GM18499 (cell line): ENCODE measurements at regions not wholly inside any gene's neighbourhood (a gene's known extent, or its start where the extent isn't known, plus 50 kb on each side); places are given as distances from the start of the nearest gene placed in this dataset.

Experiments
- ATAC-seq: cut with Tn5 transposase; IDR thresholded peaks from one replicate; pipeline ENCODE4 v1.9.1; 2021; ENCODE audit warnings: moderate number of reproducible peaks; ENCODE audit not compliant: insufficient read depth, unreplicated experiment

GRCh38 chr2:107282135-107282534 lies 396.2 kb upstream of the ST6GAL2 start:
- no peak for ATAC-seq

DNA sequence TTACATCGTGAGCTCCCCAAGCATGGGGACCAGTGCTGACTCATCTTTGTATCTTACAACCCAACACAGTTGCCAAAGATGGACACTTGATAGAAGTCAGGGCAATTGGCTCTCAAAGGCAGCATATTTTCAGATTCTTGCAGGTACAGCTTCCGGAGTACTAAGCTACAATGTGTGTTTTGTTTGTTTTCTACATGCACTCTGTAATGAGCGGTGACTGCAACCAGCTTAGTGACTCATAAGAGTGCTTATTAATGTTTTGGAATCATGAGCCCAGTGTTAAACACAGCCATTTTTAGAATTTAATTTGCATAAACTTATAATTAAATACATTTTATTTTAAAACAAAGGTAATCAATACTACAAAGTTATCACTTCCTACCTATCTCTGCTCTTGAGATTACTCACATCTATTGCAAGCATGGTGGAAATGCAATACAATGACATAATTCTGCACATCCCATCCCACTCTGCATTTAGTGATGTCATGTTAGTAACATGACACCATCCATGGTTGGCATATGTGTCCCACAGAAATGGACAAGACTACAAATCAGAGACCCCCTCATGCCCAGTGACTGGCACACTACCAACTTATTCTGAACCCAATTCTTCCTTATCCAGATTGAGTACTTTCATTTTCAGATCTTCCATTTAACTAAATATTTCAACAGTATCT lies 399.8 kb upstream of the ST6GAL2 start:
- no peak for ATAC-seq

DNA sequence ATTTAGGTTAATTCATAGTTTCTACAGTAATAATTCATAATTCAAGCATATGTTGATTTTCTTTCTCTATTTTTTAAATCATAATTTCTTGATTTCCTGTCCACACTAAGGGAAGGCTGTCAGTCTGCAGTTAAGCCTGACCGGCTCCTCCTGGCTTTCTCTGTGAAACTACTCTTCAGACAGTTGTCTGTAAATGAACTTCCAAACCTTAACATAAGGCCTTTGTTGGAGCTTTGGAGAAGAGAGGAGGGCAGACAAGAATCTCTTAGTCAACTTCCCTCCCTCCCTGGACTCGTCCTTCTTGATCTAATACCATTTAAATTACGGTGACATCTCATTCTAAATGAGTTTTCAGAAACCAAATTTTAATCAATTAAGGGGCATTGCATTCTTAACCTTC lies 404.1 kb upstream of the ST6GAL2 start:
- ATAC-seq = no peak

- no peak for ATAC-seq
Observed at GRCh38 chr2:107303964-107304363, 418.0 kb upstream of the ST6GAL2 start.

- no peak for ATAC-seq
Observed at GRCh38 chr2:107305966-107306365, 420.0 kb upstream of the ST6GAL2 start.

GRCh38 chr2:107306881-107307280 lies 420.9 kb upstream of the ST6GAL2 start:
- no peak for ATAC-seq

- no peak for ATAC-seq
Observed at GRCh38 chr2:107308835-107309234, 422.9 kb upstream of the ST6GAL2 start.

- no peak for ATAC-seq
Observed at GRCh38 chr2:107312240-107312639, 426.3 kb upstream of the ST6GAL2 start.

DNA sequence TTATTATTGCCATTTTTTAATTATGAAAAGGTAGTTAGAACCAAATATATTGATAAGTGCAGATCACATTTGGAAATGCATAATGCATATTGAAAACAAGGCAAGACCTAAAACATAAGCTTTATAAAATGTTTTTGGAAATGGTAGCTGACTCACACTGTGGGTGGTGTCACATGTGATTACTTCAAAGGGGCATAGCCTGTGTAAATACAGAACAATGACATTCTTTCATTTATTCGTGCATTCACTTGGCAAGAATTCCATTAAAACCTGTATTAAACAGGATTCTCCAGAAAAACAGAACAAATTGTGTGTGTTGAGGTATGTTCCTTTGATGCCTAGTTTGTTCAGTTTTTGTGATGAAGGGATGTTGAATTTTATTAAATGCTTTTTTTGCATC lies 427.3 kb upstream of the ST6GAL2 start:
- no peak for ATAC-seq

GRCh38 chr2:107320881-107321280 lies 434.9 kb upstream of the ST6GAL2 start:
- ATAC-seq = no peak

DNA sequence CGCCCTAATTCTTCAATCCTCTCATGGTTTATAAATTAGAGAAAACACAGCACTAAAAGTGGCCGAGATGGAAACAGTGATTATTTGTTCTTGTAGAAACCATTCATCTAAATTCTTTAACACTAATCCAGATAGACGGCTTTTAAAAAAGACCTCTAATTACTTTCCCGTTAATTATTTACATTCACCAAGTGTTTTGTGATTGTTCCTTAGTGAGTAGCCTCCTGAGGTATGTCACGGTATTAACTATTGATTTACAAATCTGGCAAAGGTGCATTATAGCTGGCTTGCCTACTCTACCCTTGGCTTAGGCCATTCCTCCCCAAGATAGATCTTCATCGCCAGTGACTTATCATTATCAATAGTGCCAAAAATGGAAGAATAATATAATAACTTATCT lies 436.4 kb upstream of the ST6GAL2 start:
- no peak for ATAC-seq

GRCh38 chr2:107323946-107324565 lies 438.1 kb upstream of the ST6GAL2 start:
- ATAC-seq = no peak

DNA sequence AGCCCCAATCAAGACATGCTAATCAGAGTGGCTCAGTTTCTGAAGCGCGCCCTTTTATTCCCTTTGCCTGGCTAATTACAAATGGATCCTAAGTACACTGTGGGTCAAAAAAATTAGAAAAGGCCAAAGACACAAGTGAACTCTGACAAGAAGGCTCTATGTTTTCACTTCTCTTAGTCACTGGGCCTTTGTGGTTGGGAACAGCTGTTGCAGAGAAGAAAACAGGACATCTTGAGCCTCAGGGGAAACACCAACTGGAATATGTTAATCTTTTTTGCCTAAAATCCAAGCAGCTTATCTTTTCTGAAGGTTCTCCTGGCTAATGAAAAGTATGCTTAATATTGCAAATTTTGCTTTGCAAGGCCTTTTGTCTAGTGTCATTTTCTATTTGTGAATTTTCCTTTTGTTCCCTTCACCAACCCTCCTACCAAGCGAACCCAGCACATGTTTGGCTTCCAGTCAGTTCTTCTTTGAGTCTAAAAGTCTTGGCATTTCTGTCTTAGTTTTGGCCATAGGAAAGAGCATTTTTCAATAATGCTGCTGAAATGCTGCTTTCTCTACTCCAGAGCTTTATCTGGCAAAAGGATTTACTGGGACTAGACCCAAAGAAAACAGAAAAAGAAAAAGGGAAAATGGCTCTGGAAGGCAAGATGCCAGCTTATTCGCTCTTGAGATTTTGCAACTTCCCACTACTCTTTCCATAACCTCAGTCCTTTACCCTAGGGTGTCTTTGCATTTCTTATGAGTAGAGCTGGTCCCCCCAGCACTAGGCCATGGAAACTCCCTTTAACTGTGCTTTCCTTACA lies 440.2 kb upstream of the ST6GAL2 start:
- ATAC-seq = no peak

- ATAC-seq = no peak
Observed at GRCh38 chr2:107334306-107334705, 448.3 kb upstream of the ST6GAL2 start.

GRCh38 chr2:107336526-107336925 lies 450.6 kb upstream of the ST6GAL2 start:
- ATAC-seq = no peak

GRCh38 chr2:107337209-107337898 lies 451.4 kb upstream of the ST6GAL2 start:
- ATAC-seq = no peak

- no peak for ATAC-seq
Observed at GRCh38 chr2:107338059-107338458, 452.1 kb upstream of the ST6GAL2 start.

- no peak for ATAC-seq
Observed at GRCh38 chr2:107338571-107338970, 452.6 kb upstream of the ST6GAL2 start.

DNA sequence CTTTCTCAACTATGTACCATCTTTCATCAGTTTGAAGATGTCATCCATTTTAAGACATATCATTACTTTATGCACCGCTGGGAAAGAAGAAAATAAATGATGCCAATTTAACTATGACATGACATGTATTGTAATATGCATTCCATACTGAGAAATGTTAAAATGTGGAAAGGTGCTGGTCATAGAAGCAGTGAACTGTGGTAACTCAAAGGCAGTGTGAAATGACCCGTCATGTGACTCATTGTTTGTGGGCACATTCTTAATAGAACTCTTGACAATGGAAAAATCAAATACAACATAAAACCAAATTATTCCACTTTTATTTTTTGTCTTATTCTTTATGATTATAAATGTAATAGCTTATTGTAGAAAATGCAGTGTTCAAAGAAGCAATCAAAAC lies 455.0 kb upstream of the ST6GAL2 start:
- ATAC-seq = no peak

- no peak for ATAC-seq
Observed at GRCh38 chr2:107349329-107349728, 463.4 kb upstream of the ST6GAL2 start.

GRCh38 chr2:107354175-107354574 lies 468.2 kb upstream of the ST6GAL2 start:
- ATAC-seq = no peak
